ENCODE measurements at regions not wholly inside any gene's neighbourhood (a gene's known extent, or its start where the extent isn't known, plus 50 kb on each side); places are given as distances from the start of the nearest gene placed in this dataset.
A peak's percentile ranks its signal among the peaks of the same experiment; 100 is the strongest.

GRCh38 chr2:128727914-128728313 is 409.2 kb upstream of the HS6ST1 start:
- DNase-seq (ENCODE audit: low read depth in 2 of 3, low spot score in 2 of 3), result peak in 1 of 3 donors; percentile 39

DNA sequence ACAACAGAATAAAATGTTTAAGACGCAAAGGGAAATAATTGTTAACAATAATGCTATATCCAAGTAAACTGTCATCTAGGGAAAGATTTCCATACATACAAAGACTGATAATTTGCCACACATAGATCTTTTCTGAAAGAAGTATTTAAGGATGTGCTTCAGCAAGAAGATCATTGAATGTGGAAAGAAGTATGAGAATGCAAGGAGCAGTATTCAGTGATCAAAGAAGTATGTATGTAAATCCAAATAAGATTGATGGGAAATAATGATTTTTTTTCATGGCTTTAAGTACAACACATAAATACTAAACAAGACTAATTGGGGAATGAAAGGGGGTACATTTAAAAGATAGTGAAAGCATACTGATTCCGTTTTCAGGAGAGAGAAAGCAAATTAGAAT is 410.4 kb upstream of the HS6ST1 start:
- DNase-seq (ENCODE audit: low read depth in 2 of 3, low spot score in 2 of 3), result no peak

GRCh38 chr2:128731994-128732650 is 413.5 kb upstream of the HS6ST1 start:
- no peak for DNase-seq (ENCODE audit: low read depth in 2 of 3, low spot score in 2 of 3)

GRCh38 chr2:128732976-128733431 is 414.3 kb upstream of the HS6ST1 start:
- no peak for DNase-seq (ENCODE audit: low read depth in 2 of 3, low spot score in 2 of 3)

DNA sequence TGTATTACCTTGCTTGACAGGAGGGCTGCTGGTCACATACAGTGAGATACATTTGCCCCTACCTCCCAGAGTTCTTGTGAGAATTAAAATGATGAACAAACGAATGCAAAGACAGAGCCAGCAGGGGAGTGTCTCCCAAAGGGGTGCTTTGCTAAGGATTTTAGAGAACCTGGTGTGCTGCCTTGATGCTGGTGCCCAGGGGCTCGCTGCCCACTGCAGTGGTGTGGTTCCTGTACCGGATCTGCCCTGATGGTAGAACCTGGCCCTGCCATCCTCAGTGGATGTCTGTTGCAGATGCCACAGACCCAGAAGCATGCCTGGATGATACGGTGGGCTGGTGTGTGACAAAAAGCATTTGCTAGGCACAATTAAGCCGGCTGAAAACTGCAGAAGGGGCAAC is 414.8 kb upstream of the HS6ST1 start:
- DNase-seq (ENCODE audit: low read depth in 2 of 3, low spot score in 2 of 3), result no peak

- peak in 2 of 3 donors; percentile 86 for DNase-seq (ENCODE audit: low read depth in 2 of 3, low spot score in 2 of 3)
Measured at GRCh38 chr2:128734521-128735295, 416.0 kb upstream of the HS6ST1 start.

DNA sequence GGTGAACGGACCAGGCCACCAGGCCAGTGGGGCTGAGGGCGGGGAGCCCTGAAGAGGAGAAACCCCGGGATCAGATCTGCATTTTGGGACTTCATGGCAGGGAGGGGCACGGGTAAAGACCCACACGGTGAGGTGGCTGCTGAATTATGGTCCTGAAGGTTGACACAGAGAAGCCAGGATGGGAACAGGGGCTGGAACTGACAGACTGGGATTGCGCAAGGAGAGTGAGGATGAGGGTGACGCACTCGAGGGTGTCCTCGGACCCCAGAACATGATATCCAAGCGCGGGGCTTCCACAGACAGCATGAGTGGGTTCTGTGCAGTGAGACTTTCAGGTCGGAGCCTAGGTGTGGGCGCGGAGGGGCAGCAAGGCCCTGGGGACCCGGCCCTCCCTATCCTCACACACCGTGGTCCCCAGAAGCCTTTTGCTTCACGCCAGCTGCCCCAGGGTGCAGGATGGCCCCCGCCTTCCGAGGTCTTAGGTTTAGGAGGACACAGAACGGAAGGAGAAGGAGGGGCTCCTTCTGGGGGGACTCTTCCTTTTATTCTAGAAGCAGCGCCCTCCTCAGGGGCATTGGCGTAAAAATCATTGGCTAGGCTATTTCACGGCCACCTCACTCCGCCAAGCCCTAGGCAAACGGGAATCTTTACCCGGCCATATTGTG is 416.8 kb upstream of the HS6ST1 start:
- DNase-seq (ENCODE audit: low read depth in 2 of 3, low spot score in 2 of 3), result no peak

- no peak for DNase-seq (ENCODE audit: low read depth in 2 of 3, low spot score in 2 of 3)
Measured at GRCh38 chr2:128736046-128736688, 417.5 kb upstream of the HS6ST1 start.

DNA sequence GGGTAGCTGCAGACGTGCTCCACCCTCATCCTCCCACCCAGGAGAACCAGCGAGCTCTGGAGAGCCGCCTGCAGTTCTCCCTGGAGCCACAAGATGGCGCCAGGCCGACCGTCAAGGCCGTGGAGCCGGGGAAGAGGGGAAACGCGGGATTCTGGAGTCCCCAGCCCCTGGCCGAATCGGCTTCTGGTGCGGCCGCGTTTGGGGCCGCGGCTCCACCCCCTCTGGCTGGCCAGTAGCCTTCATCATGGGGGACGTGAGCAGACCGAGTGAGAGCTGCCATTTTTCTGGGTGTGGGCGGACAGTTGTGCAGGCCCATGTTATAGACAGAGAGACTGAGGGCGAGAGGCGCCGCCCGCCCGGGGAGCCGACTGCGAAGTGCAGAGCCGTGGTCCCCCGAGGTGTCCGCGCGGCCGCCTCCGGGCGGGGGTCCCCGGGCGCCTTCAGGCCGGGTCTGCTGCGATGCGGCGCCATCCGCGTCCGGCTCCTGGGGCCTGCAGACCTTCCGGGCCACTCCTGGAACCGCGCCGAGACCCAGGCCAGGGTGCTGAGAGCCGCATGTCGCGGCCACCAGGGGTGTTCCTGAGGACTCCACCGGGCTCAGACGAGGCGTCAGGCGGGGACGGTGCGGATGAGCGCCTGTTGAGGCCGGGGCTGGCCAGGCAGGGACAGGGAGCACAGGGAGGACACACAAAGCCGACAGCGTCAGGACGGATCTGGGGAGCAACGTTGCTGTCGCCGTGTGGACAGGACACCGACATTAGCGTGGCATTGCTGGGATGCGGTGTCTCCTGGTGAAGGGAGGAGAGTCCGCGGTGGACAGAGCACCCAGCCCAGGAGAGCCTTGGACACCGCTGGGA is 418.2 kb upstream of the HS6ST1 start:
- DNase-seq (ENCODE audit: low read depth in 2 of 3, low spot score in 2 of 3), result peak; percentile 13 to 78 (median 67)

DNA sequence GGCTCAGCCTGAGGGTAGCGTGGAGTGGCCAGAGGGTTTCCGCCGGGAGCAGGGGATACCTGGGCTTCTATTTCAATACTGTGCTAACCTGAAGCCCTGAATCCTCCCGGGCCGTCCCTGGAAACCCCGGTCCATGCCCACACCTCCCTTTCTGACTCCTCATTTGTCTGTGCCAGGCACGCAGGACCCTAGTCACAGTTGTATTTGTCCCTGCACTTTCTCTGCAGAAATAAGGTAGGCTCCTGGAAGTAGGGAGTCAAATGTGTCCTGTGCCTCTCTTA is 418.8 kb upstream of the HS6ST1 start:
- DNase-seq (ENCODE audit: low read depth in 2 of 3, low spot score in 2 of 3), result no peak

- DNase-seq (ENCODE audit: low read depth in 2 of 3, low spot score in 2 of 3), result no peak
Measured at GRCh38 chr2:128738446-128739110, 419.9 kb upstream of the HS6ST1 start.

- DNase-seq (ENCODE audit: low read depth in 2 of 3, low spot score in 2 of 3), result no peak
Measured at GRCh38 chr2:128742467-128742866, 423.8 kb upstream of the HS6ST1 start.

- no peak for DNase-seq (ENCODE audit: low read depth in 2 of 3, low spot score in 2 of 3)
Measured at GRCh38 chr2:128745946-128746345, 427.3 kb upstream of the HS6ST1 start.

DNA sequence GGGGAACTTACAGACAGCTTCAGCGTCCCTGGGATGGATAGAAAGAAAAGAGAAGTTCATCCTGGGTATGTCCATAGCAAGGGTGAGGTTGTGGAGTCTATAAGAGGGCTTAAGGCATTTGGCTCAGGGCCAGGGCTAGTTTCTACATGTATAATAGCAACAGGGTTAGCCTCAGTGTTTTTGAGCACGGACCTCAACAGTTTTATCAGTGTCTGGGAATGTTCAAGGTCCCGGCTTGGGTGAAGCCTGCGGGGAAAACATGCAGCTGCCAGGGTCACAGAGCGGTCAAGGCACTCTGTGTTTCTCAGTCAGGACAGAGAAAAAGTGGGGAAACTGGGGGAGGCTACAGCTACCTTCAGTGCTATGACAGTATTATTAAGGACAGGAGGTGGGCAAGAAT is 427.7 kb upstream of the HS6ST1 start:
- no peak for DNase-seq (ENCODE audit: low read depth in 2 of 3, low spot score in 2 of 3)

DNA sequence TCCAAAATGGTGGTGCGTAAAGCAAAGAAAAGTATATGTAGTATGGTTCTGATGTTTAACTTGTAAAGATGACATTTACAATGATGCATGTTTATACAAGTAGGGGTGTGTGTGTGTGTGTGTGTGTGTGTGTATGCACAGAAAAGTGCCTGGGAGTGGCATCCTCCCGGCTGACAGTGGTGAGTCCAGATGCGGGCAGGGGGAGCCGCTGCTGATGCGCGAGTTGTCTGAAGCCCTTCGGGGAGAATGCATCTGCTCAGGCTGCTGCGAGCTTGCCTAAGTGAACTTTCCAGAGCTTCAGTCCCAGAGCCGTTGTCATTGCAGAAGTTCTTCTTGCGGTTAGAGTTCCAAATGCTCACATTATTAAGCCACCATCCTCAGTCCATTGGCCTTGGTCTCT is 429.7 kb upstream of the HS6ST1 start:
- DNase-seq (ENCODE audit: low read depth in 2 of 3, low spot score in 2 of 3), result no peak

- no peak for DNase-seq (ENCODE audit: low read depth in 2 of 3, low spot score in 2 of 3)
Measured at GRCh38 chr2:128748835-128749605, 430.4 kb upstream of the HS6ST1 start.

DNA sequence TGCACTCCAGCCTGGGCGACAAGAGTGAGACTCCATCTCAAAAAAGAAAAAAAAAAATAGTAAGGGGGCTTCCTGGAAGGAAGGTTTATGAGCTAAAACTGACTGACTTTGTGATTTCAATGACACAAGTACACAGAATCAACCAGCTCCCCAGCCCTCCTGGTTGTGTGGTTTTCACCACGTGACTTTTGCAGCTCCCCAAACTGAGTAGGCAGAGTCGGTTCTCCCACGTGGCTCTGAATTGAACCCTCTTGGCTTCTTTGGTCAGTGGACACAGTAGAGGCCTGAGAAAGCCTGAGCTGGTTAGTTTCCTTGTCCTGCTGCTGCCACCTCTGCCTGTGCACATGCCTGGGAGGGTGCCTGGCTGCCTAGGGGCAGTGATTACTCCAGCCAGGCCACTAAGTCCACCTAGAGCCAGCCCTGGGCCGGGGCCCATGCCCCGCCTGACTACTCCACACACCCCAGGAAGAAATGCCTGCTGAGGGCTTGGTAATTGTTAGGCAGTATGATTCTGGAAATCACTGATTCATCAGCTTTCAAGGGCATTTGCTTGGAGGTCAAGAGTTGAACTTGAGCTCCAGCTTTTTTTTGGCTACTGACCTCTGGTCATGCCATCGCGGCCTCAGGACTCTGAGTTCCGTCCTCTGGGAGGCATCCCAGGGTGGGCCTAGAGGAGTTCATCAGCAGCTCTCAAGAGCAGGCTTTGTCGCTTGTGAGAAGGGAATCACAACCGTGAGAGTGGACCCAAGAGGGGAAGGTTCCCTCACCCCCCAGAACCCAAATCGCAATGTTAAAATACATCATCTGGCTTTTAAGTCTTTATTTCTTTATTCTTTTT is 431.9 kb upstream of the HS6ST1 start:
- DNase-seq (ENCODE audit: low read depth in 2 of 3, low spot score in 2 of 3), result no peak

DNA sequence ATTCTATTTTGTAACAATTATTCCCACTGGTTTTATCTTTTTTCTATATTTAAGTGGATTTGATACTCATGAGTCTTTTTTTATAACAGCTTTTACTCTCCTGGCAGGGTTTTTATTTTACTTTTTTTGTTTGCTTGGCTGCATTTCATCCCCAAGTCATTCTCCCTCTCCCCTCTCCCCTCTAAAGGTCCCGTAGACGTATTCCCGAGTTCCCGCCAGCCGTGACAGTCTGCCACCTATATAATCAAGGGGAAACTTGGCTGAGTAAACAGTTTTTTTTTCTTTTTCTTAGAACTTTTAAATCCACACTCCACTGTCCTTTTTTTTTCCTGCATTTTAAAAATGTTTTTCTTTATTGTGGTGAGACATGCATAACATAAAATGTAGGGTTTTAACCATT is 433.1 kb upstream of the HS6ST1 start:
- no peak for DNase-seq (ENCODE audit: low read depth in 2 of 3, low spot score in 2 of 3)

Measured in hematopoietic multipotent progenitor cell (in vitro differentiated cells).